Cardiac fibroblast (primary cell): ENCODE measurements at regions not wholly inside any gene's neighbourhood (a gene's known extent, or its start where the extent isn't known, plus 50 kb on each side); places are given as distances from the start of the nearest gene placed in this dataset.

Source experiments
- DNase-seq, 2 donors: peaks; one replicate each; pipeline versions ENCODE4 v3.0.0 to v3.0.0-alpha.2; 2010; ENCODE audit warnings: low read depth in 2 of 2
- H3K4me3 ChIP-seq, 2 donors: replicated peaks in 1 of 2; 1 replicate in 1 of 2; 2 replicates in 1 of 2; pipeline ENCODE4 v1.5.1; 2011; ENCODE audit warnings: low read depth in 2 of 2, low read length in 2 of 2, mild to moderate bottlenecking in 2 of 2, moderate library complexity in 1 of 2
- TF ChIP-seq, protein P1 (sequence below): IDR thresholded peaks from one replicate; pipeline ENCODE4 v1.5.1; 2011; ENCODE audit warnings: low read depth, mild to moderate bottlenecking, low read length, inconsistent platforms

DNA sequence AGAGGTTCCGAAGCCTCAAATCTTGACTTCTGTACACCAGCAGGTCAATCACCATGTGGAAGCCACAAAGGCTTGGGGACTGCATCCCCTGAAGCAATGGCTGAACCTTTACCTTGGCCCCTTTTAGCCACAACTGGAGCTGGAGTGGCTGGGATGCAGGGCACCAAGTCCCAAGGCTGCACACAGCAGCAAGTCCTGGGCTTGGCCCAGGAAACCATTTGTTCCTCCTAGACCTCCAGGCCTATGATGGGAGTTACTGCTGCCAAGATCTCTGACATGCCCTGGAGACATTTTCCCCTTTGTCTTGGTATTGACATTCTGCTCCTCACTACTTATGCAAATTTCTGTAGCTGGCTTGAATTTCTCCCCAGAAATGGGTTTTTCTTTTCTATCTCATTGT, 285.9 kb downstream of the ASXL3 start:
- TF ChIP-seq, protein P1, sequence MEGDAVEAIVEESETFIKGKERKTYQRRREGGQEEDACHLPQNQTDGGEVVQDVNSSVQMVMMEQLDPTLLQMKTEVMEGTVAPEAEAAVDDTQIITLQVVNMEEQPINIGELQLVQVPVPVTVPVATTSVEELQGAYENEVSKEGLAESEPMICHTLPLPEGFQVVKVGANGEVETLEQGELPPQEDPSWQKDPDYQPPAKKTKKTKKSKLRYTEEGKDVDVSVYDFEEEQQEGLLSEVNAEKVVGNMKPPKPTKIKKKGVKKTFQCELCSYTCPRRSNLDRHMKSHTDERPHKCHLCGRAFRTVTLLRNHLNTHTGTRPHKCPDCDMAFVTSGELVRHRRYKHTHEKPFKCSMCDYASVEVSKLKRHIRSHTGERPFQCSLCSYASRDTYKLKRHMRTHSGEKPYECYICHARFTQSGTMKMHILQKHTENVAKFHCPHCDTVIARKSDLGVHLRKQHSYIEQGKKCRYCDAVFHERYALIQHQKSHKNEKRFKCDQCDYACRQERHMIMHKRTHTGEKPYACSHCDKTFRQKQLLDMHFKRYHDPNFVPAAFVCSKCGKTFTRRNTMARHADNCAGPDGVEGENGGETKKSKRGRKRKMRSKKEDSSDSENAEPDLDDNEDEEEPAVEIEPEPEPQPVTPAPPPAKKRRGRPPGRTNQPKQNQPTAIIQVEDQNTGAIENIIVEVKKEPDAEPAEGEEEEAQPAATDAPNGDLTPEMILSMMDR, result no peak
- no peak for DNase-seq
- no peak overlapping the region for H3K4me3 ChIP-seq

DNA sequence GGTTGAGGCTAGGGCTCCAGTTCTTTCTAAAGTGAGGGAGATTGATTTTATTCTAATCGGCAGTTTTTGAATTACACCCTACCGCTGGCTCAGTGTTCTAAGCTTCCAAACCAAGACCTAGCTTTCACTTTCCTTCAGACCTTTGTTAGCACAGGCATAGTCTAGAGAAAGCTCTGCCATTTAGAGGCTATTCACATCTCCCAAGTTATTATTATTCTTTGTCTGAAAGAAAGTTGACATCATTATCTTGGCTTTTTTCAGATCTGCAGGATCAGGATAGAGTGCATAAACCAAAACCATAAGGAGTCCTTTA, 276.8 kb downstream of the ASXL3 start:
- no peak for DNase-seq
- TF ChIP-seq, protein P1, result no peak

DNA sequence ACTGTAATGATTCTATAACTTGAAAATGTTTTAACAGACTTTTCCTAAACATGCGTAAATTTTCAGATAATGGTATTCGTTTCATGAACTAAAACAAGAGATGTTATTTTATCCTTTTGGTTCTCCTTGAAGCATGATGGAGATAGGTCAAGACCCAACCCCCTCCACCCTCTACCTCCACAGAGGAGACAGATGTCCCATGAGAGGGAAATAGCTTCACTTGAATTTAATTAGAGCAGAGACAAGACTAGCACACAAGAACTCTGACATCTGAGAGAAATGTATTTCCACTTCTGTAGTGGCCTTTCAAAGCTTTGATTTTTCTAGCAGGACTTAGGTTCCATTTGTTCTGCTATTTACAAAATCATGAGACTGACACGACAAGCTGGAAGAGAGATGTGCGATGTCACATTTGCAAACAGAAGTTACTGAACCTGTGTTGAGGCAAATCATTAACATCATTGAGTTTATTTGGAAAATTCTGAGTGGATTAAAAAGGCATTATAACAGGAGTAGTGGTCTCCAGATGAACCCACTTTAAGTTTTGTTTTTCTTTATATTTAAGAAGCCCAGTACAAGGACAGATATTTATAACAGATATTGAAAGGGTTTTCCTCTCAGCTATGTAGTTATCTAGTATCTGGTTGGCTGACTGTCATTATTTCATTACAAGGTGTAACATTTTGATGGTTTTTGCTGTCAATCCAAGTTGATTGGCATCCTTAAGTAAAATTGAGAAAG, 276.2 kb downstream of the ASXL3 start:
- TF ChIP-seq, protein P1, result no peak
- no peak overlapping the region for H3K4me3 ChIP-seq
- DNase-seq, result no peak

More for the DNA sequence above, 276.8 kb downstream of the ASXL3 start:
- no peak overlapping the region for H3K4me3 ChIP-seq

DNA sequence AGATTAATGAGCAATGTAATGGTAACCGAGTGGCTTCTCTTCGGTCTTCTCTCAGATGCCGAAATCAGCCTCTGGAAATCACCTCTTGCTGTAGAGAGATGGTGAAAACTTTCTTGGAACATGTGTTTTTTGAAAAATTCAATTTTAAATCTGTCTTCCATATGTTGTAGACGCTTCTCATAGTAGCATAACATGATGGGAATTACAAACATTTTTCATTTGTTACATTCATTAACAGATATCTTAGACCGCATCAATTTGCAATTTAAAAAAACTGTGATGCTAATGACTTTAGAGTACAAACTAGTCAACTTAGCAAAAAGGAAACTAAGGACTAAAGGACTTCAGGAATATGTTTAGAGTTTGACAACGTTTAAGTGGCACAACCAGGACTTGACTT, 275.2 kb downstream of the ASXL3 start:
- DNase-seq, result no peak
- no peak overlapping the region for H3K4me3 ChIP-seq
- TF ChIP-seq, protein P1, result no peak

DNA sequence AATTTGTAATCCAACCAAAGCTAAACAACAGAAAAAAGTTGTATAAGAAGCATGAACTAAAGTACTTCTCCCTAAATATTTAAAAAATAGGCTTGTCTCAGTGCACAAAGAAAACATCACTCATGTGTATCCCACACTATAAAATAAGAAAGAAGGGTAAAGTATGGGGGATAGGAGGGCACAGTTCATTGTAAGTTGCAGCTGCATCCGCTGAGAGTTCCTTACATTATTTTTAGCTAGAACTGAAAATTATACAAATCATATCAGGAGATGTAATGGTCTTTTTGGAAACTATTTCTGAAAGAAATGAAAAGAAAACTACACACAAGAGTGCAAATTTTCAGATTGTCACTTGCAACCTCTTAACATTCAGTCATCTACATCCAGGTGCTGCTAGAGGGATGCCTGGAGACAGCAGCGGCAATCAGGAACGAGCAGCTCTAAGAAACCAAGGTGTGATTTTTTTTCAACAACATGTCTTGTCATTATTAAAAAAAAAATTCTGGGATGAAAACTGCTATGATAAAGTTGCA, 273.6 kb downstream of the ASXL3 start:
- TF ChIP-seq, protein P1, result no peak
- H3K4me3 ChIP-seq, result no peak overlapping the region
- no peak for DNase-seq

DNA sequence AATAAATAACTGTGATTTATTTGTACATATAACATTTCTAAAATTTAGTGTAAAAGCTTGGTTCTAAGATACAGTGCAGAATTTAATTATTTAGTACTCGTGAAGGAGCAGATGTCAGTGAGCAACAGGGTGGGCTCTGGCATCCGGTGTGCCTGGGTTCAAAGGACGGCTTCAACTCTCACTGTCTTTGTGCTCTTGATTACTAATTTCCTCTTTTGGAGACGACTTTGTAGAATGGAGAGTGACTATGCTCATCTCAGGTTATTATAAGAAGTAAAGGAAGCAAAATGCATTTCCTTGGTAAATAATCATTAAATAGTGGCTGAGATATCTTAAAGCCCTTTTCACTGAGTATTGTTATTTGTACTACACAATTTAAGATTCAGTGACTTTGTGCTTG, 271.7 kb downstream of the ASXL3 start:
- DNase-seq, result no peak
- no peak overlapping the region for H3K4me3 ChIP-seq
- TF ChIP-seq, protein P1, result no peak

DNA sequence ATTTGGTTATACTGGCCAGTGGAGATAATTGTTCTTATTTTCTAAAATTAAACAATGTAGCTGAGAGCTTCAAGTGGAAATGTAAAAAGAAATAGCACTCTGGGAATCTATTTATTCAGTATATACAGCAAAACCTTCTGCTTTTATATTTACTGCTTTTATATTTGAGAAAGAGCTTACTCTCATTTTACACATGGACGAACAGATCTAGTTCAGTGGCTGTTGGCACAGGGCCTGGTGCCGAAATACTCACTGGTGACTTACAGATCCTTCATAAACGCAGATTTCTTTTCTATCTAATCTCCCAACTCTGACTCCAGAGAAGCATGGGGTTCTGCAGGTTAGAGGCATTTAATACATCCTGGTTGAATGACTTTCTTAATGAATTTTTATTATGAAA, 266.2 kb downstream of the ASXL3 start:
- no peak for DNase-seq
- TF ChIP-seq, protein P1, result no peak
- no peak overlapping the region for H3K4me3 ChIP-seq
